H1 (cell line): ENCODE measurements at regions not wholly inside any gene's neighbourhood (a gene's known extent, or its start where the extent isn't known, plus 50 kb on each side); places are given as distances from the start of the nearest gene placed in this dataset.

Experiments used
- CTCF ChIA-PET: fragments of 300-600 bp; sonication (Branson Sonifier 250); formaldehyde crosslinking; loops from one replicate; lab custom pipeline; 2021; ENCODE audit not compliant: partially characterized antibody; lab: Charles Lee
- POLR2A ChIA-PET: fragments of 300-600 bp; sonication (Branson Sonifier 250); formaldehyde crosslinking; loops from one replicate; lab custom pipeline; 2021; ENCODE audit warnings: inconsistent platforms; ENCODE audit not compliant: partially characterized antibody; lab: Charles Lee
- DNase-seq, 2 experiments: peaks; one replicate each; pipeline versions ENCODE4 v3.0.0 to v3.0.0-alpha.2; 2010 to 2022; ENCODE audit warnings: low spot score in 2 of 2, low read depth in 1 of 2, mixed read lengths in 1 of 2
- FAIRE-seq: peaks from 2 replicates; lab custom pipeline; 2011; peaks lifted over from hg19 to GRCh38; lab: Jason Lieb, UNC
- H2AFZ ChIP-seq: 2 replicates; pipeline ENCODE4 v1.8.1; 2012; ENCODE audit warnings: low read length, inconsistent platforms
- H2AK5ac ChIP-seq: 2 replicates; pipeline ENCODE4 v1.6.1; 2013; ENCODE audit warnings: low read depth, low read length
- H2BK120ac ChIP-seq: replicated peaks from 2 replicates; pipeline ENCODE3; 2013; ENCODE audit warnings: low read depth, low read length, inconsistent platforms
- H2BK12ac ChIP-seq: 2 replicates; pipeline ENCODE4 v1.6.1; 2013; ENCODE audit warnings: low read depth, low read length
- H2BK15ac ChIP-seq: 2 replicates; pipeline ENCODE4 v1.6.1; 2013; ENCODE audit warnings: low read length
- H2BK20ac ChIP-seq: 2 replicates; pipeline ENCODE4 v1.6.1; 2013; ENCODE audit warnings: low read length
- H2BK5ac ChIP-seq: 2 replicates; pipeline ENCODE4 v1.6.1; 2013; ENCODE audit warnings: low read depth, low read length
- H3K14ac ChIP-seq: 2 replicates; pipeline ENCODE4 v1.6.1; 2013; ENCODE audit warnings: inconsistent platforms; ENCODE audit not compliant: insufficient read length
- H3K18ac ChIP-seq: 2 replicates; pipeline ENCODE4 v1.6.1; 2013; ENCODE audit warnings: low read length; ENCODE audit errors: extremely low read depth
- H3K23ac ChIP-seq: 2 replicates; pipeline ENCODE4 v1.6.1; 2013; ENCODE audit warnings: inconsistent platforms; ENCODE audit not compliant: insufficient read length
- H3K23me2 ChIP-seq: 2 replicates; pipeline ENCODE4 v1.6.1; 2013; ENCODE audit warnings: low read depth, low read length
- H3K27ac ChIP-seq: 2 replicates; pipeline ENCODE4 v1.6.1; 2011; ENCODE audit warnings: low read depth, low read length, inconsistent platforms
- H3K27me3 ChIP-seq, 4 experiments: replicated peaks in 1 of 4; 1 replicate in 1 of 4; 2 replicates in 3 of 4; pipeline versions ENCODE4 v1.6.1 to v1.8.1; 2011 to 2013; ENCODE audit warnings: low read length in 3 of 4, mild to moderate bottlenecking in 3 of 4, inconsistent platforms in 2 of 4, mixed read lengths in 2 of 4, moderate library complexity in 1 of 4; ENCODE audit not compliant: control insufficient read depth in 3 of 4, insufficient read depth in 3 of 4; ENCODE audit errors: extremely low read depth in 1 of 4
- H3K36me3 ChIP-seq, 4 experiments: 2 replicates each; pipeline versions ENCODE4 v1.6.1 to v1.8.1; 2011 to 2013; ENCODE audit warnings: mild to moderate bottlenecking in 4 of 4, low read length in 3 of 4, moderate library complexity in 2 of 4, control low read depth in 1 of 4, inconsistent platforms in 1 of 4; ENCODE audit not compliant: insufficient read depth in 4 of 4, control insufficient read depth in 2 of 4
- H3K4ac ChIP-seq: replicated peaks from 2 replicates; pipeline ENCODE3; 2013; ENCODE audit warnings: low read length, low read depth, mixed read lengths, inconsistent platforms; ENCODE audit not compliant: insufficient read length
- H3K4me1 ChIP-seq, 4 experiments: replicated peaks in 1 of 4; 1 replicate in 1 of 4; 2 replicates in 3 of 4; pipeline versions ENCODE4 v1.6.1 to v1.8.1; 2011 to 2013; ENCODE audit warnings: low read length in 3 of 4, inconsistent platforms in 2 of 4, mixed read lengths in 1 of 4; ENCODE audit not compliant: insufficient read depth in 4 of 4, control insufficient read depth in 3 of 4
- H3K4me2 ChIP-seq, 2 experiments: 2 replicates each; pipeline versions ENCODE4 v1.6.1 to v1.8.1; 2011 to 2013; ENCODE audit warnings: low read depth in 2 of 2, low read length in 2 of 2, control low read depth in 1 of 2, inconsistent platforms in 1 of 2, mild to moderate bottlenecking in 1 of 2; ENCODE audit not compliant: insufficient read depth in 1 of 2
- H3K4me3 ChIP-seq, 4 experiments: fragments of 200-600, 300-600 bp in 1 of 4; sonication (generic), shearing (Covaris generic), sonication (Bioruptor Twin) in 1 of 4; 2 replicates each; pipeline versions ENCODE4 v1.5.1 to v1.8.1; 2011 to 2016; ENCODE audit warnings: low read length in 4 of 4, low read depth in 3 of 4, control low read depth in 2 of 4, inconsistent platforms in 2 of 4, mild to moderate bottlenecking in 2 of 4, mixed read lengths in 1 of 4, moderate library complexity in 1 of 4; ENCODE audit not compliant: insufficient read depth in 2 of 4; ENCODE audit errors: extremely low read depth in 1 of 4
- H3K56ac ChIP-seq: replicated peaks from 2 replicates; pipeline ENCODE3; 2013; ENCODE audit warnings: low read depth, mild to moderate bottlenecking, mixed read lengths, low read length, inconsistent platforms; ENCODE audit not compliant: insufficient read length
- H3K79me1 ChIP-seq: 2 replicates; pipeline ENCODE4 v1.6.1; 2013; ENCODE audit warnings: low read depth, low read length, control low read depth
- H3K79me2 ChIP-seq, 2 experiments: 2 replicates each; pipeline versions ENCODE4 v1.6.1 to v1.8.1; 2012 to 2013; ENCODE audit warnings: low read length in 2 of 2, mild to moderate bottlenecking in 2 of 2, inconsistent platforms in 1 of 2; ENCODE audit not compliant: insufficient read depth in 2 of 2, control insufficient read depth in 1 of 2
- H3K9ac ChIP-seq, 4 experiments: replicated peaks in 1 of 4; 1 replicate in 1 of 4; 2 replicates in 3 of 4; pipeline versions ENCODE4 v1.6.1 to v1.8.1; 2011 to 2013; ENCODE audit warnings: low read depth in 3 of 4, low read length in 3 of 4, control low read depth in 2 of 4, mild to moderate bottlenecking in 2 of 4, moderate library complexity in 2 of 4, inconsistent platforms in 1 of 4; ENCODE audit errors: extremely low read depth in 1 of 4
- H3K9me3 ChIP-seq, 2 experiments: 2 replicates each; pipeline versions ENCODE4 v1.6.1 to v1.8.1; 2012 to 2013; ENCODE audit warnings: mild to moderate bottlenecking in 2 of 2, moderate library complexity in 2 of 2, control low read depth in 1 of 2, inconsistent platforms in 1 of 2, low read depth in 1 of 2, low read length in 1 of 2, mixed read lengths in 1 of 2; ENCODE audit not compliant: insufficient read depth in 2 of 2
- H4K20me1 ChIP-seq, 2 experiments: replicated peaks in 1 of 2; 2 replicates each; pipeline versions ENCODE3 to v1.8.1; 2011 to 2013; ENCODE audit warnings: inconsistent platforms in 2 of 2, low read length in 2 of 2, mild to moderate bottlenecking in 1 of 2; ENCODE audit not compliant: insufficient read depth in 2 of 2, control insufficient read depth in 1 of 2
- H4K5ac ChIP-seq: 2 replicates; pipeline ENCODE4 v1.6.1; 2013; ENCODE audit warnings: low read length, low read depth, mixed read lengths, inconsistent platforms; ENCODE audit not compliant: insufficient read length
- H4K8ac ChIP-seq: 2 replicates; pipeline ENCODE4 v1.8.0; 2013; ENCODE audit warnings: mild to moderate bottlenecking, moderate library complexity, low read length, inconsistent platforms; ENCODE audit not compliant: insufficient read depth; ENCODE audit errors: extremely low read depth
- H4K91ac ChIP-seq: replicated peaks from 2 replicates; pipeline ENCODE3; 2013; ENCODE audit warnings: low read length, mixed read lengths, inconsistent platforms; ENCODE audit not compliant: insufficient read length
- ASH2L ChIP-seq: fragments of 200-600, 300-600 bp; sonication (generic); IDR thresholded peaks from one replicate; pipeline ENCODE4 v1.7.1; 2017; ENCODE audit warnings: low read length
- BACH1 ChIP-seq: IDR thresholded peaks from 2 replicates; pipeline ENCODE4 v1.6.1; 2012; ENCODE audit warnings: low read length, improper control_type of control experiment
- BRCA1 ChIP-seq: IDR thresholded peaks from 2 replicates; pipeline ENCODE4 v1.6.1; 2012; ENCODE audit warnings: low read depth, low read length, improper control_type of control experiment
- CHD1 ChIP-seq: IDR thresholded peaks from 2 replicates; pipeline ENCODE4 v1.6.1; 2012; ENCODE audit warnings: low read depth, low read length, improper control_type of control experiment
- FOSL1 ChIP-seq: IDR thresholded peaks from 2 replicates; pipeline ENCODE4 v1.6.1; 2011; ENCODE audit warnings: mild to moderate bottlenecking, low read depth, low read length, moderate library complexity; ENCODE audit not compliant: insufficient read depth
- GTF2F1 ChIP-seq: IDR thresholded peaks from 2 replicates; pipeline ENCODE4 v1.6.1; 2012; ENCODE audit warnings: low read depth, low read length, improper control_type of control experiment, borderline replicate concordance
- JUN ChIP-seq: IDR thresholded peaks from 2 replicates; pipeline ENCODE4 v1.6.1; 2011; ENCODE audit warnings: low read depth, mild to moderate bottlenecking, improper control_type of control experiment, low read length
- NRF1 ChIP-seq: IDR thresholded peaks from 2 replicates; pipeline ENCODE4 v1.6.1; 2011; ENCODE audit warnings: mild to moderate bottlenecking, low read depth, low read length, improper control_type of control experiment
- POLR2AphosphoS5 ChIP-seq: IDR thresholded peaks from 2 replicates; pipeline ENCODE4 v1.6.1; 2011; ENCODE audit warnings: low read depth, low read length
- POU5F1 ChIP-seq: IDR thresholded peaks from 2 replicates; pipeline ENCODE4 v1.6.1; 2011; ENCODE audit warnings: low read depth, mild to moderate bottlenecking, low read length, moderate library complexity
- RFX5 ChIP-seq: IDR thresholded peaks from 2 replicates; pipeline ENCODE4 v1.6.1; 2011; ENCODE audit warnings: low read depth, low read length, improper control_type of control experiment, borderline replicate concordance
- SP1 ChIP-seq: IDR thresholded peaks from 2 replicates; pipeline ENCODE4 v1.6.1; 2011; ENCODE audit warnings: low read depth, low read length
- SP4 ChIP-seq: IDR thresholded peaks from 2 replicates; pipeline ENCODE4 v1.6.1; 2012; ENCODE audit warnings: low read length, inconsistent platforms
- TCF12 ChIP-seq: IDR thresholded peaks from 2 replicates; pipeline ENCODE4 v1.6.1; 2011; ENCODE audit warnings: low read depth, mild to moderate bottlenecking, low read length
- TEAD4 ChIP-seq: IDR thresholded peaks from 2 replicates; pipeline ENCODE4 v1.6.1; 2012; ENCODE audit warnings: low read depth, low read length, inconsistent platforms, mixed read lengths
- ZNF274 ChIP-seq: IDR thresholded peaks from 2 replicates; pipeline ENCODE4 v1.7.0; 2012; ENCODE audit warnings: low read length, borderline replicate concordance; ENCODE audit errors: extremely low read depth
- WGBS, 2 experiments: shearing (Covaris generic) in 1 of 2; methylation state at CpG; one replicate each; pipeline versions ENCODE4 v1.1.6 to v1.1.7; 2013 to 2015; ENCODE audit warnings: low lambda C conversion rate in 2 of 2, mixed read lengths in 2 of 2, inconsistent platforms in 1 of 2, low coverage in 1 of 2, missing lambda C conversion rate in 1 of 2; ENCODE audit not compliant: insufficient replicate concordance in 2 of 2, insufficient coverage in 1 of 2, insufficient read length in 1 of 2; ENCODE audit errors: extremely low coverage in 1 of 2, missing lambda C conversion rate in 1 of 2; 5-methylcytosine and 5-hydroxymethylcytosine counted together
- TF ChIP-seq, protein P1 (sequence below): IDR thresholded peaks from 2 replicates; pipeline ENCODE4 v1.6.1; 2011; ENCODE audit warnings: low read length, improper control_type of control experiment

DNA sequence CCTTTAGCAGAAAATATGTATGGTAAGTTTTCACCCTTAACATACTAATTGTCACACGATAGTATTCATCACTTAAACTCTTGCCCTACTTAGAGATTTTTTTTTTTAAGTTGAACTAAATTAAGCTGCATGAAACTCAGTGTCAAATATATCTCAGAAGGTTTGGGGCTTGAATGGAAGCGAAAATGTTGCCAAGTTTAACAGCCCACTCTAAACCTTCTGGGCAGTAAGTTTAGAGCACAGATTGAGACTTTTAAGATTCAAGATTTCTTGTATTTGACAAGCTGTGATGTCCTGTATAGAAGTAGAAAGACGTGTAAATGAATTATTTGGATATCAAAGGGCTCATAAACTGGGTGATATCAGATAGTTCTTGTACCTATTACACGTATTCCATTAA lies 287.3 kb upstream of the FLRT2 start:
- Histone ChIP-seq H4K5ac (no peak overlapping the region), H3K27ac (no peak overlapping the region), H4K91ac (no peak overlapping the region), H3K27me3 (no peaks in the 10 kb centered on the region), H2BK5ac (no peak overlapping the region), H3K4ac (no peak overlapping the region), H3K4me2 (no peak overlapping the region), H3K56ac (no peak overlapping the region), H3K14ac (no peak overlapping the region), H2AFZ (no peak overlapping the region), H3K79me1 (no peaks in the 10 kb centered on the region), H3K18ac (no peak overlapping the region), H3K79me2 (no peaks in the 10 kb centered on the region), H3K23me2 (no peaks in the 10 kb centered on the region), H2BK12ac (no peak overlapping the region), H3K23ac (no peak overlapping the region), H4K20me1 (no peaks in the 10 kb centered on the region), H4K8ac (no peak overlapping the region), H3K4me1 (peaks cover 0 to 4% (median 0%) of the 10 kb centered on the region in 4 experiments; a peak in 3 of 7 replicates), H2AK5ac (no peak overlapping the region), H3K9me3 (no peaks in the 10 kb centered on the region), H2BK20ac (no peak overlapping the region), H3K9ac (no peak overlapping the region), H3K36me3 (no peaks in the 10 kb centered on the region), H2BK15ac (no peak overlapping the region), H3K4me3 (no peak overlapping the region), H2BK120ac (no peak overlapping the region)
- FAIRE-seq (no peak), DNase-seq (no peak)
- 89% methylated on average over 4 of the region's 4 CpGs; no CpG with 5 or more reads in 1 of the 2 experiments for WGBS, 2 experiments
- ChIA-PET CTCF (no interaction called here), POLR2A (no interaction called here)
- TF ChIP-seq BACH1 (no peak), CHD1 (no peak), FOSL1 (no peak), RFX5 (no peak), GTF2F1 (no peak), ASH2L (no peak), POU5F1 (no peak), TCF12 (no peak), ZNF274 (no peak), SP1 (no peak), NRF1 (no peak), SP4 (no peak), POLR2AphosphoS5 (no peak), JUN (no peak), TEAD4 (no peak), BRCA1 (no peak)
- TF ChIP-seq, protein P1, sequence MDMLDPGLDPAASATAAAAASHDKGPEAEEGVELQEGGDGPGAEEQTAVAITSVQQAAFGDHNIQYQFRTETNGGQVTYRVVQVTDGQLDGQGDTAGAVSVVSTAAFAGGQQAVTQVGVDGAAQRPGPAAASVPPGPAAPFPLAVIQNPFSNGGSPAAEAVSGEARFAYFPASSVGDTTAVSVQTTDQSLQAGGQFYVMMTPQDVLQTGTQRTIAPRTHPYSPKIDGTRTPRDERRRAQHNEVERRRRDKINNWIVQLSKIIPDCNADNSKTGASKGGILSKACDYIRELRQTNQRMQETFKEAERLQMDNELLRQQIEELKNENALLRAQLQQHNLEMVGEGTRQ, result no peak
